ENCODE measurements at regions not wholly inside any gene's neighbourhood (a gene's known extent, or its start where the extent isn't known, plus 50 kb on each side); places are given as distances from the start of the nearest gene placed in this dataset.

DNA sequence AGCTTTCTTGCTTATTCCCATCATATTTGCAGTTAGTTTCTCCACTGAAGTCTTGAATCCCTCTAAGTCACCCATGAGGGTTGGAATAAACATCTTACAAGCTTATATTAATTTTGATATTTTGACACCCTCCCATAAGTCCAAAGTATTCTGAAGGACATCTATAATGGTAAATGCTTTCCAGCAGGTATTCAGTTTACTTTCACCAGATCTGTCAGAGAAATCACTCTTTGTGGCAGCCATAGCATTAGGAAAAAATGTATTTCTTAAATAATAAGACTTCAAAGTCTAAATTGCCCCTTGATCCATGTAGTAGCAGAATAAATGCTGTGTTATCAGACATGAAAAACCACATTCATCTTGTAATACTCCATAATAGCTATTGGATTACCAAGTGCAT is 1371.7 kb upstream of the PABPC4L start:
- TF ChIP-seq EZH2phosphoT487 (IDR thresholded peaks at IDR 0.05; ENCODE audit: low read depth, severe bottlenecking, unreplicated experiment) (no peak), EZH2 (IDR thresholded peaks at IDR 0.05; ENCODE audit: borderline replicate concordance) (no peak)
- TF ChIP-seq, protein P1, sequence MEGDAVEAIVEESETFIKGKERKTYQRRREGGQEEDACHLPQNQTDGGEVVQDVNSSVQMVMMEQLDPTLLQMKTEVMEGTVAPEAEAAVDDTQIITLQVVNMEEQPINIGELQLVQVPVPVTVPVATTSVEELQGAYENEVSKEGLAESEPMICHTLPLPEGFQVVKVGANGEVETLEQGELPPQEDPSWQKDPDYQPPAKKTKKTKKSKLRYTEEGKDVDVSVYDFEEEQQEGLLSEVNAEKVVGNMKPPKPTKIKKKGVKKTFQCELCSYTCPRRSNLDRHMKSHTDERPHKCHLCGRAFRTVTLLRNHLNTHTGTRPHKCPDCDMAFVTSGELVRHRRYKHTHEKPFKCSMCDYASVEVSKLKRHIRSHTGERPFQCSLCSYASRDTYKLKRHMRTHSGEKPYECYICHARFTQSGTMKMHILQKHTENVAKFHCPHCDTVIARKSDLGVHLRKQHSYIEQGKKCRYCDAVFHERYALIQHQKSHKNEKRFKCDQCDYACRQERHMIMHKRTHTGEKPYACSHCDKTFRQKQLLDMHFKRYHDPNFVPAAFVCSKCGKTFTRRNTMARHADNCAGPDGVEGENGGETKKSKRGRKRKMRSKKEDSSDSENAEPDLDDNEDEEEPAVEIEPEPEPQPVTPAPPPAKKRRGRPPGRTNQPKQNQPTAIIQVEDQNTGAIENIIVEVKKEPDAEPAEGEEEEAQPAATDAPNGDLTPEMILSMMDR (IDR thresholded peaks at IDR 0.05; ENCODE audit: poor library complexity): no peak
